Effector memory CD4-positive, alpha-beta T cell (primary cell): ENCODE measurements at regions not wholly inside any gene's neighbourhood (a gene's known extent, or its start where the extent isn't known, plus 50 kb on each side); places are given as distances from the start of the nearest gene placed in this dataset.

Experiments used
- DNase-seq, 3 donors: peaks; one replicate each; pipeline ENCODE4 v3.0.0-alpha.2; 2020
- H3K27ac ChIP-seq: 2 replicates; pipeline ENCODE4 v1.7.0; 2013; ENCODE audit warnings: mild to moderate bottlenecking, low read length, moderate library complexity; ENCODE audit not compliant: insufficient read depth, poor library complexity, severe bottlenecking
- H3K27me3 ChIP-seq: replicated peaks from 2 replicates; pipeline ENCODE4 v1.7.0; 2013; ENCODE audit warnings: mild to moderate bottlenecking, low read length; ENCODE audit not compliant: insufficient read depth, control insufficient read depth, poor library complexity, severe bottlenecking
- H3K36me3 ChIP-seq: 2 replicates; pipeline ENCODE4 v1.7.0; 2013; ENCODE audit warnings: mild to moderate bottlenecking, low read length, moderate library complexity; ENCODE audit not compliant: control insufficient read depth, insufficient read depth
- H3K4me1 ChIP-seq: 2 replicates; pipeline ENCODE4 v1.7.0; 2013; ENCODE audit warnings: low read length, mild to moderate bottlenecking; ENCODE audit not compliant: control insufficient read depth, insufficient read depth, poor library complexity, severe bottlenecking
- H3K4me3 ChIP-seq: 2 replicates; pipeline ENCODE4 v1.7.0; 2013; ENCODE audit warnings: low read length, low read depth, mild to moderate bottlenecking; ENCODE audit not compliant: insufficient read depth, poor library complexity, severe bottlenecking
- H3K9me3 ChIP-seq: 2 replicates; pipeline ENCODE4 v1.7.0; 2013; ENCODE audit warnings: mild to moderate bottlenecking, low read length, moderate library complexity; ENCODE audit not compliant: control insufficient read depth

- Histone ChIP-seq H3K4me1 (no peaks in the 10 kb centered on the region), H3K4me3 (no peak overlapping the region), H3K9me3 (no peaks in the 10 kb centered on the region), H3K27me3 (no peaks in the 10 kb centered on the region), H3K27ac (no peak overlapping the region), H3K36me3 (no peaks in the 10 kb centered on the region)
- DNase-seq, result no peak
Measured at GRCh38 chr2:144572977-144573376, 53.1 kb upstream of the ZEB2 start.

- Histone ChIP-seq H3K36me3 (no peaks in the 10 kb centered on the region), H3K27ac (no peak overlapping the region), H3K27me3 (no peaks in the 10 kb centered on the region), H3K4me3 (no peak overlapping the region), H3K9me3 (no peaks in the 10 kb centered on the region), H3K4me1 (no peaks in the 10 kb centered on the region)
- DNase-seq, result no peak
Measured at GRCh38 chr2:144571770-144572169, 51.9 kb upstream of the ZEB2 start.

- Histone ChIP-seq H3K4me1 (no peaks in the 10 kb centered on the region), H3K36me3 (no peaks in the 10 kb centered on the region), H3K9me3 (no peaks in the 10 kb centered on the region), H3K4me3 (no peak overlapping the region), H3K27ac (no peak overlapping the region), H3K27me3 (no peaks in the 10 kb centered on the region)
- no peak for DNase-seq
Measured at GRCh38 chr2:144570566-144570965, 50.6 kb upstream of the ZEB2 start.
